Neural progenitor cell (in vitro differentiated cells): ENCODE measurements at regions not wholly inside any gene's neighbourhood (a gene's known extent, or its start where the extent isn't known, plus 50 kb on each side); places are given as distances from the start of the nearest gene placed in this dataset.

ENCODE experiments used
- DNase-seq: peaks from one replicate; pipeline ENCODE4 v3.0.0-alpha.2; 2016; ENCODE audit warnings: low spot score
- H2AFZ ChIP-seq: fragments of 200-600 bp; sonication (generic); replicated peaks from 2 replicates; pipeline ENCODE4 v1.6.1; 2016; ENCODE audit warnings: antibody characterized with exemption
- H3F3A ChIP-seq: fragments of 200-600 bp; sonication (generic); 2 replicates; pipeline ENCODE4 v1.6.1; 2016; ENCODE audit warnings: antibody characterized with exemption, low read depth
- H3K27ac ChIP-seq: fragments of 200-600 bp; sonication (generic); 2 replicates; pipeline ENCODE4 v1.5.1; 2016; ENCODE audit warnings: mild to moderate bottlenecking
- H3K27me3 ChIP-seq: fragments of 200-600 bp; sonication (generic); 2 replicates; pipeline ENCODE4 v1.6.1; 2016; ENCODE audit warnings: mild to moderate bottlenecking, moderate library complexity
- H3K36me3 ChIP-seq: fragments of 200-600 bp; sonication (generic); 2 replicates; pipeline ENCODE4 v1.5.1; 2016
- H3K4me1 ChIP-seq: fragments of 200-600 bp; sonication (generic); 2 replicates; pipeline ENCODE4 v1.6.1; 2016; ENCODE audit warnings: mixed run types
- H3K4me2 ChIP-seq: fragments of 200-600 bp; sonication (generic); 2 replicates; pipeline ENCODE4 v1.6.1; 2016
- H3K4me3 ChIP-seq: fragments of 200-600 bp; sonication (generic); 2 replicates; pipeline ENCODE4 v1.5.1; 2016
- H3K79me2 ChIP-seq: fragments of 200-600 bp; sonication (generic); 2 replicates; pipeline ENCODE4 v1.6.1; 2016; ENCODE audit warnings: low read depth
- H3K9ac ChIP-seq: fragments of 200-600 bp; sonication (generic); 2 replicates; pipeline ENCODE4 v1.6.1; 2016
- H3K9me3 ChIP-seq: fragments of 200-600 bp; sonication (generic); 2 replicates; pipeline ENCODE4 v1.5.1; 2016; ENCODE audit warnings: low read depth
- H4K20me1 ChIP-seq: fragments of 200-600 bp; sonication (generic); 2 replicates; pipeline ENCODE4 v1.6.1; 2016; ENCODE audit warnings: low read depth
- H3K27ac Mint-ChIP-seq: 3 replicates; pipeline ENCODE4 v1.8.0; 2021; ENCODE audit warnings: mixed read lengths
- H3K27me3 Mint-ChIP-seq: 2 replicates; pipeline ENCODE4 v1.8.0; 2022; ENCODE audit warnings: low read depth, mild to moderate bottlenecking, inconsistent platforms, moderate library complexity, mixed read lengths; ENCODE audit not compliant: insufficient read depth
- H3K36me3 Mint-ChIP-seq: 3 replicates; pipeline ENCODE4 v1.8.0; 2021; ENCODE audit warnings: mixed read lengths
- H3K4me1 Mint-ChIP-seq: 3 replicates; pipeline ENCODE4 v1.8.0; 2021; ENCODE audit warnings: mixed read lengths
- H3K4me3 Mint-ChIP-seq: 3 replicates; pipeline ENCODE4 v1.8.0; 2021; ENCODE audit warnings: mild to moderate bottlenecking, moderate library complexity, mixed read lengths
- H3K9me3 Mint-ChIP-seq: 3 replicates; pipeline ENCODE4 v1.8.0; 2020; ENCODE audit warnings: mixed read lengths
- EZH2 ChIP-seq: fragments of 200-600 bp; sonication (generic); IDR thresholded peaks from 2 replicates; pipeline ENCODE4 v1.6.1; 2017; ENCODE audit warnings: antibody characterized with exemption, mild to moderate bottlenecking, moderate library complexity
- EZH2phosphoT487 ChIP-seq: fragments of 200-600 bp; sonication (generic); IDR thresholded peaks from 2 replicates; pipeline ENCODE4 v1.6.1; 2017; ENCODE audit warnings: antibody characterized with exemption
- TF ChIP-seq, protein P1 (sequence below): fragments of 200-600 bp; sonication (generic); IDR thresholded peaks from 2 replicates; pipeline ENCODE4 v1.5.1; 2017; ENCODE audit warnings: antibody characterized with exemption, mild to moderate bottlenecking

DNA sequence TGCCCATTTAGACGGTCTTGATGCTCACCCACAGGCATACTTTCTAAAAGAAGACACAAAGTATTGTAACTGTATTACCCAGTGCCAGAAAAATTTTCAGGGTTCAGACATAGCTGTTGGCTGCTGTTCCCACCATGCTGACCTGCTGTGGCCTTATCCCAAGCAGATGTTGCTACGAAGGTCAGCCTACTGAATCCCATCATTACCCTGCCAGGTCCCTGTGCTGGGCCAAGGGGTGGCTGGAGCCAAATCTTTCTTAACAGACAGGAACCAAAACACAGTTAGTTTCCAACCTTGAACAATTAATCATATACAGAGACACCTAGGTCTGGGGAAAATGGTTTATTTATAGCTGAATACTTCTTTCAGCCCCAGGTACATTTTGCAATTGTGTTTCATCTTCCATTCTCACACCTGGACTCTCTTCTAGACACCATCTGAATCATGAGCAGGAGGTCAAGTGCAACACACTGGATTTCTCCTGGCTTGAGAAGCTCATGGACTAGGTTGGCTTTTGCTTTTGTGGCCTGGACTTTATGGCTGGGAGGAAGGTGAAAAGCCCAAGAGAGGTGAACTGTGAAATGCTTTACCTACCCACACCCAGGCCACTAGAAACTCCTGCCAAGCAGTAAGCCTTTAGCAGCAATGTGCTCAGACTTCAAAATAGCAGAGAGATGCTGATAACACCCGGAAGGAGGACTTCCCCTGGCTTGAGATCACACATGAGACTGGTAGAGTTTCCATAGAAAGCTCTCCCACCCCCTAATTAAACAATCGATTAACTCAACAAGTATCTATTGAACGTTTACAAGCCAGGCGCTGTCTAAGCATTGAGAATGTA is 150.1 kb downstream of the SUDS3 start:
- Mint-ChIP-seq H3K4me1 (peaks cover 6% of the 10 kb centered on the region), H3K9me3 (no peaks in the 10 kb centered on the region), H3K27ac (no peak overlapping the region), H3K4me3 (no peak overlapping the region), H3K36me3 (no peaks in the 10 kb centered on the region), H3K27me3 (no peaks in the 10 kb centered on the region)
- DNase-seq, result no peak
- no peaks in the 10 kb centered on the region for H3K9me3 ChIP-seq
- no peak overlapping the region for H3K4me2 ChIP-seq
- H3K27me3 ChIP-seq, result no peaks in the 10 kb centered on the region
- no peak overlapping the region for H3K4me3 ChIP-seq
- H2AFZ ChIP-seq, result no peak overlapping the region
- TF ChIP-seq, protein P1, sequence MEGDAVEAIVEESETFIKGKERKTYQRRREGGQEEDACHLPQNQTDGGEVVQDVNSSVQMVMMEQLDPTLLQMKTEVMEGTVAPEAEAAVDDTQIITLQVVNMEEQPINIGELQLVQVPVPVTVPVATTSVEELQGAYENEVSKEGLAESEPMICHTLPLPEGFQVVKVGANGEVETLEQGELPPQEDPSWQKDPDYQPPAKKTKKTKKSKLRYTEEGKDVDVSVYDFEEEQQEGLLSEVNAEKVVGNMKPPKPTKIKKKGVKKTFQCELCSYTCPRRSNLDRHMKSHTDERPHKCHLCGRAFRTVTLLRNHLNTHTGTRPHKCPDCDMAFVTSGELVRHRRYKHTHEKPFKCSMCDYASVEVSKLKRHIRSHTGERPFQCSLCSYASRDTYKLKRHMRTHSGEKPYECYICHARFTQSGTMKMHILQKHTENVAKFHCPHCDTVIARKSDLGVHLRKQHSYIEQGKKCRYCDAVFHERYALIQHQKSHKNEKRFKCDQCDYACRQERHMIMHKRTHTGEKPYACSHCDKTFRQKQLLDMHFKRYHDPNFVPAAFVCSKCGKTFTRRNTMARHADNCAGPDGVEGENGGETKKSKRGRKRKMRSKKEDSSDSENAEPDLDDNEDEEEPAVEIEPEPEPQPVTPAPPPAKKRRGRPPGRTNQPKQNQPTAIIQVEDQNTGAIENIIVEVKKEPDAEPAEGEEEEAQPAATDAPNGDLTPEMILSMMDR, result no peak
- TF ChIP-seq EZH2, result no peak
- TF ChIP-seq EZH2phosphoT487, result no peak
- H3K36me3 ChIP-seq, result no peaks in the 10 kb centered on the region
- H3K4me1 ChIP-seq, result no peaks in the 10 kb centered on the region
- H3K27ac ChIP-seq, result no peak overlapping the region
- no peaks in the 10 kb centered on the region for H3F3A ChIP-seq
- H4K20me1 ChIP-seq, result no peaks in the 10 kb centered on the region
- no peaks in the 10 kb centered on the region for H3K79me2 ChIP-seq
- no peak overlapping the region for H3K9ac ChIP-seq

DNA sequence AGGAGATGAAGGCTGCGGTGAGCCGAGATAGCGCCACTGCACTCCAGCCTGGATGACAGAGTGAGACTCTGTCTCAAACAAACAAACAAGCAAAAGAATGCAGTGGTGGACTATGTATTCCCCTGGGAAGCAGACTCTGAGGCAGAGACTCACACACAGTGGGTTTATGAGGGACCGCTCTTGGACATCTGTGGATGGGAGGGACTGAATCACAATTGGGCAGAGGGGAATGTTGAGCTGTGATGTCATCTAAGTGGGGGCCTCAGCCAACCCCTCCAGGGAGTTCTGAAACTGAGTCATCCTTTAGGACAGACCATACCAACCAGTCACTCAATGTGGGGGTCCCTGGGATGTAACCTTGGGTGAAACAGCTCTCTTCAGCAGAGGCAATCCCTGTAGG is 151.0 kb downstream of the SUDS3 start:
- Mint-ChIP-seq H3K27ac (no peak overlapping the region), H3K4me3 (no peak overlapping the region), H3K4me1 (peaks cover 6% of the 10 kb centered on the region), H3K9me3 (no peaks in the 10 kb centered on the region), H3K27me3 (peaks cover under 1% of the 10 kb centered on the region), H3K36me3 (no peaks in the 10 kb centered on the region)
- H3K9ac ChIP-seq, result no peak overlapping the region
- TF ChIP-seq, protein P1, result no peak
- TF ChIP-seq EZH2 (no peak), EZH2phosphoT487 (no peak)
- no peak overlapping the region for H3K4me2 ChIP-seq
- no peak overlapping the region for H2AFZ ChIP-seq
- no peaks in the 10 kb centered on the region for H3K27me3 ChIP-seq
- no peaks in the 10 kb centered on the region for H3K79me2 ChIP-seq
- H3K9me3 ChIP-seq, result no peaks in the 10 kb centered on the region
- H3K36me3 ChIP-seq, result no peaks in the 10 kb centered on the region
- DNase-seq, result no peak
- no peaks in the 10 kb centered on the region for H4K20me1 ChIP-seq
- no peaks in the 10 kb centered on the region for H3K4me1 ChIP-seq
- H3K27ac ChIP-seq, result no peak overlapping the region
- no peaks in the 10 kb centered on the region for H3F3A ChIP-seq
- no peak overlapping the region for H3K4me3 ChIP-seq

- Histone ChIP-seq H3K27ac (no peak overlapping the region), H2AFZ (no peak overlapping the region), H3K27me3 (no peaks in the 10 kb centered on the region), H3K9ac (no peak overlapping the region), H3K79me2 (no peaks in the 10 kb centered on the region), H3F3A (no peaks in the 10 kb centered on the region), H3K9me3 (no peaks in the 10 kb centered on the region), H3K4me2 (no peak overlapping the region), H3K4me1 (no peaks in the 10 kb centered on the region), H3K4me3 (no peak overlapping the region), H3K36me3 (no peaks in the 10 kb centered on the region), H4K20me1 (no peaks in the 10 kb centered on the region)
- Mint-ChIP-seq H3K27ac (peak overlapping the region; percentile 22), H3K4me3 (peak overlapping the region; percentile 30), H3K27me3 (peaks cover 4% of the 10 kb centered on the region), H3K4me1 (peaks cover 6% of the 10 kb centered on the region), H3K9me3 (no peaks in the 10 kb centered on the region), H3K36me3 (no peaks in the 10 kb centered on the region)
- no peak for DNase-seq
- no peak for TF ChIP-seq EZH2
- TF ChIP-seq, protein P1, result no peak
- no peak for TF ChIP-seq EZH2phosphoT487
These were observed 152.3 kb downstream of the SUDS3 start for GRCh38 chr12:118528625-118529024.
